ENCODE measurements at regions not wholly inside any gene's neighbourhood (a gene's known extent, or its start where the extent isn't known, plus 50 kb on each side); places are given as distances from the start of the nearest gene placed in this dataset.

DNA sequence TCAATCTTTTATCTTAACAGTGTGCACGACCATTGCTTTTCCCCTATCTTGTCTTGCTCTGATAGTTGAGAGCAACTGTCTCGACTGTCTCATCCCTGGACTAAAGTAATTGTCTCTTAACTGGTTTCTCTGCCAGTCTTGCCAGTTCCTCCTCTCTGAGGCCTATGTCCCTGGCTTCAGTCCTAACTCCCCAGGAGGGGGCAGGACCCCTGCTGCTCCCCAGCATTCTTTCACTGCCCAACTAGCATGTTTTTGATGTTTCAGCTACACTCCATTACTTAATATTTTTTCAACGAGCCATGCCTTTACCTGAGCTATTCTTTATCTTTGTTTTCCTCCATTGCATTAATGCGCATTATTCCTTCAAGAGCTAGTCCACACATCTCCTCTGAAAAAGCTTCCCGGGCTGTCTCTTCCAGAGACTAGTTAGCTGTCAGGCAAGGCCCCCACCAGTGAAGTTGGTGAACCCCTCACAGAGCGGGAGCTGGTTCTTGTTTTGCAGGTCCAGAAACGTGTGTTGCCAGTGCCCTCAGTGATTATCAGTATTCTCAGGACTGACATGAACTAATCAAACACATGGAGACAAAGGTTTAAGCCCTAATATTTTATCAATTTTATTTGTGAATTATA is 291.7 kb upstream of the KCNN2 start:
- TF ChIP-seq CTCF (IDR thresholded peaks at IDR 0.05 in 2 of 3, conservative IDR thresholded peaks at IDR 0.05 in 1 of 3; ENCODE audit: borderline replicate concordance in 1 of 3, insufficient read depth in 1 of 3, low read depth in 2 of 3, low read length in 2 of 3) (no peak), POLR2A (IDR thresholded peaks at IDR 0.05; ENCODE audit: borderline replicate concordance, extremely low read depth, insufficient read depth, insufficient read length) (no peak), MAX (IDR thresholded peaks at IDR 0.05) (no peak), POLR2AphosphoS5 (IDR thresholded peaks at IDR 0.05; ENCODE audit: low read depth, low read length) (no peak), FOSL1 (IDR thresholded peaks at IDR 0.05; ENCODE audit: low read depth) (no peak), EZH2 (IDR thresholded peaks at IDR 0.05) (no peak)
